GM12878 (cell line): ENCODE measurements at regions not wholly inside any gene's neighbourhood (a gene's known extent, or its start where the extent isn't known, plus 50 kb on each side); places are given as distances from the start of the nearest gene placed in this dataset.

Source experiments
- ATAC-seq: fragments of 200-7000 bp; cut with Tn5 transposase; 3 replicates; pipeline ENCODE4 v1.9.1; 2020; ENCODE audit warnings: mild to moderate bottlenecking, moderate library complexity
- BruUV-seq: library from RNA; stranded (reverse); fragments of 400-500 nt; replicated peaks from 2 replicates; lab custom pipeline; 2021; lab: Mats Ljungman, UMichigan
- CTCF ChIA-PET: fragments of 300-600 bp; sonication (Branson Sonifier 250); formaldehyde crosslinking; extraction: SDS; loops from one replicate; lab custom pipeline; 2021; ENCODE audit warnings: inconsistent platforms; lab: Yijun Ruan, JAX
- POLR2A ChIA-PET: fragments of 350-600 bp; formaldehyde crosslinking; extraction: SDS; loops from one replicate; lab custom pipeline; 2021; ENCODE audit warnings: inconsistent platforms; lab: Charles Lee
- RAD21 ChIA-PET: fragments of 300-600 bp; sonication (Branson Sonifier 250); formaldehyde crosslinking; loops from one replicate; lab custom pipeline; 2023; ENCODE audit warnings: antibody characterized with exemption; ENCODE audit not compliant: unreplicated experiment; lab: Charles Lee
- SMC1A ChIA-PET: fragments of 300-600 bp; sonication (Branson Sonifier 250); formaldehyde crosslinking; loops from one replicate; lab custom pipeline; 2023; ENCODE audit not compliant: unreplicated experiment, uncharacterized antibody; lab: Charles Lee
- DNase-seq: peaks from one replicate; pipeline ENCODE4 v3.0.0-alpha.2; 2011; ENCODE audit warnings: low read depth, low spot score
- FAIRE-seq: peaks from 3 replicates; lab custom pipeline; 2011; peaks lifted over from hg19 to GRCh38; lab: Jason Lieb, UNC
- H2AFZ ChIP-seq: 2 replicates; pipeline ENCODE4 v1.6.0; 2011; ENCODE audit warnings: low read depth, low read length, control low read depth; ENCODE audit not compliant: control insufficient read depth
- H3K27ac ChIP-seq: 2 replicates; pipeline ENCODE4 v1.5.1; 2011; ENCODE audit warnings: control low read depth; ENCODE audit not compliant: control insufficient read depth, insufficient read depth
- H3K27me3 ChIP-seq, 2 experiments: replicated peaks in 1 of 2; 2 replicates each; pipeline versions ENCODE4 v1.6.0 to v1.6.1; 2011; ENCODE audit warnings: low read length in 1 of 2; ENCODE audit not compliant: control insufficient read depth in 2 of 2, insufficient read depth in 2 of 2
- H3K36me3 ChIP-seq, 2 experiments: 2 replicates each; pipeline ENCODE4 v1.5.1; 2011; ENCODE audit warnings: low read length in 1 of 2; ENCODE audit not compliant: control insufficient read depth in 2 of 2, insufficient read depth in 2 of 2
- H3K4me1 ChIP-seq: 2 replicates; pipeline ENCODE4 v1.6.1; 2011; ENCODE audit warnings: mild to moderate bottlenecking, low read length, moderate library complexity, mixed read lengths; ENCODE audit not compliant: control insufficient read depth, insufficient read depth
- H3K4me2 ChIP-seq: 2 replicates; pipeline ENCODE4 v1.6.0; 2011; ENCODE audit warnings: control low read depth; ENCODE audit not compliant: control insufficient read depth, insufficient read depth
- H3K4me3 ChIP-seq: fragments of 200-600 bp; sonication (generic); 2 replicates; pipeline ENCODE4 v1.5.1; 2016
- H3K79me2 ChIP-seq: 2 replicates; pipeline ENCODE4 v1.6.0; 2011; ENCODE audit warnings: low read length; ENCODE audit not compliant: control insufficient read depth, insufficient read depth
- H3K9ac ChIP-seq: 2 replicates; pipeline ENCODE4 v1.8.0; 2011; ENCODE audit warnings: low read length, control low read depth, mixed read lengths; ENCODE audit not compliant: control insufficient read depth, insufficient read depth
- H3K9me3 ChIP-seq: replicated peaks from 3 replicates; pipeline ENCODE4 v1.5.1; 2011; ENCODE audit warnings: mild to moderate bottlenecking, low read length; ENCODE audit not compliant: control insufficient read depth, insufficient read depth
- H4K20me1 ChIP-seq: 2 replicates; pipeline ENCODE4 v1.6.0; 2011; ENCODE audit not compliant: control insufficient read depth, insufficient read depth
- CBX3 ChIP-seq: fragments of 200-600 bp; sonication (generic); IDR thresholded peaks from 2 replicates; pipeline ENCODE4 v1.6.1; 2016; ENCODE audit warnings: low read depth, borderline replicate concordance
- CREM ChIP-seq: IDR thresholded peaks from 2 replicates; pipeline ENCODE4 v1.6.1; 2014; ENCODE audit warnings: antibody characterized with exemption, low read depth
- ESRRA ChIP-seq: IDR thresholded peaks from 2 replicates; pipeline ENCODE4 v1.6.1; 2012; ENCODE audit warnings: mild to moderate bottlenecking, low read length, improper control_type of control experiment
- RBBP5 ChIP-seq: fragments of 200-600 bp; sonication (generic); conservative IDR thresholded peaks from 2 replicates; pipeline ENCODE4 v1.6.1; 2016
- SUZ12 ChIP-seq: fragments of 200-600 bp; sonication (generic); IDR thresholded peaks from one replicate; pipeline ENCODE4 v1.6.1; 2018; ENCODE audit warnings: antibody characterized with exemption, mild to moderate bottlenecking; ENCODE audit not compliant: unreplicated experiment
- TCF7 ChIP-seq: IDR thresholded peaks from 2 replicates; pipeline ENCODE4 v1.6.1; 2014; ENCODE audit warnings: antibody characterized with exemption, borderline replicate concordance
- ZNF687 ChIP-seq: fragments of 450-650 bp; IDR thresholded peaks from 2 replicates; pipeline ENCODE4 v1.6.1; 2017; ENCODE audit warnings: mild to moderate bottlenecking, moderate library complexity
- ZZZ3 ChIP-seq: IDR thresholded peaks from 2 replicates; pipeline ENCODE4 v1.6.1; 2011; ENCODE audit warnings: low read depth; ENCODE audit not compliant: control insufficient read depth, insufficient read length
- WGBS: methylation state at CpG from one replicate; pipeline ENCODE4 v1.1.6; 2016; ENCODE audit warnings: low lambda C conversion rate; ENCODE audit not compliant: insufficient replicate concordance, insufficient coverage; ENCODE audit errors: missing lambda C conversion rate; 5-methylcytosine and 5-hydroxymethylcytosine counted together
- in situ Hi-C: fragments of 300-500 bp; cut with MboI; formaldehyde crosslinking; loops from 9 replicates; pipeline ENCODE4 v1.14.3; 2018; ENCODE audit warnings: mixed read lengths
- intact Hi-C: fragments of 100-400 bp; cut with micrococcal nuclease; formaldehyde crosslinking; loops from one replicate; pipeline ENCODE4 v1.14.2; 2022; ENCODE audit not compliant: unreplicated experiment
- TF ChIP-seq, protein P1 (sequence below): fragments of 450-650 bp; IDR thresholded peaks from 2 replicates; pipeline ENCODE4 v1.6.1; 2014; ENCODE audit warnings: mild to moderate bottlenecking
- TF ChIP-seq, protein P2 (sequence below): fragments of 450-650 bp; IDR thresholded peaks from 2 replicates; pipeline ENCODE4 v1.6.1; 2017; ENCODE audit warnings: mild to moderate bottlenecking, low read depth, inconsistent platforms; ENCODE audit not compliant: poor library complexity, severe bottlenecking
- TF ChIP-seq, protein P3 (sequence below): fragments of 450-650 bp; IDR thresholded peaks from 2 replicates; pipeline ENCODE4 v1.6.1; 2018; ENCODE audit warnings: borderline replicate concordance, mild to moderate bottlenecking; ENCODE audit not compliant: partially characterized antibody
- TF ChIP-seq, protein P4 (sequence below): fragments of 450-650 bp; IDR thresholded peaks from 2 replicates; pipeline ENCODE4 v1.6.1; 2017; ENCODE audit warnings: antibody characterized with exemption, mild to moderate bottlenecking, moderate library complexity

- Histone ChIP-seq H3K27me3 (no peaks in the 10 kb centered on the region), H4K20me1 (no peaks in the 10 kb centered on the region), H3K36me3 (no peaks in the 10 kb centered on the region), H3K4me3 (no peak overlapping the region), H3K27ac (no peak overlapping the region), H3K4me2 (no peak overlapping the region), H3K9ac (no peak overlapping the region), H3K4me1 (no peaks in the 10 kb centered on the region), H2AFZ (no peak overlapping the region), H3K9me3 (no peaks in the 10 kb centered on the region), H3K79me2 (no peaks in the 10 kb centered on the region)
- in situ Hi-C loops (no loop called here), intact Hi-C loops (no loop called here)
- DNase-seq (no peak), FAIRE-seq (no peak), ATAC-seq (no peak)
- CTCF ChIA-PET, result no interaction called here
- SMC1A ChIA-PET, result interaction anchor here (0.9 to 1.0 kb wide), 2 partner anchors 12 to 38 kb away, joined by 3 to 5 read pairs; no protein-coding TSS in a partner anchor
- BruUV-seq, result no TSS peak
- POLR2A ChIA-PET, result no interaction called here
- 18% methylated on average over 2 of the region's 2 CpGs for WGBS
- RAD21 ChIA-PET, result interaction anchor here (0.6 kb wide), 1 partner anchor 261 kb away, joined by 3 read pairs; no protein-coding TSS in a partner anchor
- TF ChIP-seq, protein P1, sequence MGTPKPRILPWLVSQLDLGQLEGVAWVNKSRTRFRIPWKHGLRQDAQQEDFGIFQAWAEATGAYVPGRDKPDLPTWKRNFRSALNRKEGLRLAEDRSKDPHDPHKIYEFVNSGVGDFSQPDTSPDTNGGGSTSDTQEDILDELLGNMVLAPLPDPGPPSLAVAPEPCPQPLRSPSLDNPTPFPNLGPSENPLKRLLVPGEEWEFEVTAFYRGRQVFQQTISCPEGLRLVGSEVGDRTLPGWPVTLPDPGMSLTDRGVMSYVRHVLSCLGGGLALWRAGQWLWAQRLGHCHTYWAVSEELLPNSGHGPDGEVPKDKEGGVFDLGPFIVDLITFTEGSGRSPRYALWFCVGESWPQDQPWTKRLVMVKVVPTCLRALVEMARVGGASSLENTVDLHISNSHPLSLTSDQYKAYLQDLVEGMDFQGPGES, result no peak
- TF ChIP-seq SUZ12 (no peak), TCF7 (no peak), CBX3 (no peak), CREM (no peak), ESRRA (no peak), RBBP5 (no peak), ZNF687 (no peak), ZZZ3 (no peak)
- TF ChIP-seq, protein P2, sequence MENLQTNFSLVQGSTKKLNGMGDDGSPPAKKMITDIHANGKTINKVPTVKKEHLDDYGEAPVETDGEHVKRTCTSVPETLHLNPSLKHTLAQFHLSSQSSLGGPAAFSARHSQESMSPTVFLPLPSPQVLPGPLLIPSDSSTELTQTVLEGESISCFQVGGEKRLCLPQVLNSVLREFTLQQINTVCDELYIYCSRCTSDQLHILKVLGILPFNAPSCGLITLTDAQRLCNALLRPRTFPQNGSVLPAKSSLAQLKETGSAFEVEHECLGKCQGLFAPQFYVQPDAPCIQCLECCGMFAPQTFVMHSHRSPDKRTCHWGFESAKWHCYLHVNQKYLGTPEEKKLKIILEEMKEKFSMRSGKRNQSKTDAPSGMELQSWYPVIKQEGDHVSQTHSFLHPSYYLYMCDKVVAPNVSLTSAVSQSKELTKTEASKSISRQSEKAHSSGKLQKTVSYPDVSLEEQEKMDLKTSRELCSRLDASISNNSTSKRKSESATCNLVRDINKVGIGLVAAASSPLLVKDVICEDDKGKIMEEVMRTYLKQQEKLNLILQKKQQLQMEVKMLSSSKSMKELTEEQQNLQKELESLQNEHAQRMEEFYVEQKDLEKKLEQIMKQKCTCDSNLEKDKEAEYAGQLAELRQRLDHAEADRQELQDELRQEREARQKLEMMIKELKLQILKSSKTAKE, result no peak
- TF ChIP-seq, protein P3, sequence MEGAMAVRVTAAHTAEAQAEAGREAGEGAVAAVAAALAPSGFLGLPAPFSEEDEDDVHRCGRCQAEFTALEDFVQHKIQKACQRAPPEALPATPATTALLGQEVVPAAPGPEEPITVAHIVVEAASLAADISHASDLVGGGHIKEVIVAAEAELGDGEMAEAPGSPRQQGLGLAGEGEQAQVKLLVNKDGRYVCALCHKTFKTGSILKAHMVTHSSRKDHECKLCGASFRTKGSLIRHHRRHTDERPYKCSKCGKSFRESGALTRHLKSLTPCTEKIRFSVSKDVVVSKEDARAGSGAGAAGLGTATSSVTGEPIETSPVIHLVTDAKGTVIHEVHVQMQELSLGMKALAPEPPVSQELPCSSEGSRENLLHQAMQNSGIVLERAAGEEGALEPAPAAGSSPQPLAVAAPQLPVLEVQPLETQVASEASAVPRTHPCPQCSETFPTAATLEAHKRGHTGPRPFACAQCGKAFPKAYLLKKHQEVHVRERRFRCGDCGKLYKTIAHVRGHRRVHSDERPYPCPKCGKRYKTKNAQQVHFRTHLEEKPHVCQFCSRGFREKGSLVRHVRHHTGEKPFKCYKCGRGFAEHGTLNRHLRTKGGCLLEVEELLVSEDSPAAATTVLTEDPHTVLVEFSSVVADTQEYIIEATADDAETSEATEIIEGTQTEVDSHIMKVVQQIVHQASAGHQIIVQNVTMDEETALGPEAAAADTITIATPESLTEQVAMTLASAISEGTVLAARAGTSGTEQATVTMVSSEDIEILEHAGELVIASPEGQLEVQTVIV, result no peak
- TF ChIP-seq, protein P4, sequence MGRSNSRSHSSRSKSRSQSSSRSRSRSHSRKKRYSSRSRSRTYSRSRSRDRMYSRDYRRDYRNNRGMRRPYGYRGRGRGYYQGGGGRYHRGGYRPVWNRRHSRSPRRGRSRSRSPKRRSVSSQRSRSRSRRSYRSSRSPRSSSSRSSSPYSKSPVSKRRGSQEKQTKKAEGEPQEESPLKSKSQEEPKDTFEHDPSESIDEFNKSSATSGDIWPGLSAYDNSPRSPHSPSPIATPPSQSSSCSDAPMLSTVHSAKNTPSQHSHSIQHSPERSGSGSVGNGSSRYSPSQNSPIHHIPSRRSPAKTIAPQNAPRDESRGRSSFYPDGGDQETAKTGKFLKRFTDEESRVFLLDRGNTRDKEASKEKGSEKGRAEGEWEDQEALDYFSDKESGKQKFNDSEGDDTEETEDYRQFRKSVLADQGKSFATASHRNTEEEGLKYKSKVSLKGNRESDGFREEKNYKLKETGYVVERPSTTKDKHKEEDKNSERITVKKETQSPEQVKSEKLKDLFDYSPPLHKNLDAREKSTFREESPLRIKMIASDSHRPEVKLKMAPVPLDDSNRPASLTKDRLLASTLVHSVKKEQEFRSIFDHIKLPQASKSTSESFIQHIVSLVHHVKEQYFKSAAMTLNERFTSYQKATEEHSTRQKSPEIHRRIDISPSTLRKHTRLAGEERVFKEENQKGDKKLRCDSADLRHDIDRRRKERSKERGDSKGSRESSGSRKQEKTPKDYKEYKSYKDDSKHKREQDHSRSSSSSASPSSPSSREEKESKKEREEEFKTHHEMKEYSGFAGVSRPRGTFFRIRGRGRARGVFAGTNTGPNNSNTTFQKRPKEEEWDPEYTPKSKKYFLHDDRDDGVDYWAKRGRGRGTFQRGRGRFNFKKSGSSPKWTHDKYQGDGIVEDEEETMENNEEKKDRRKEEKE, result no peak
Observed at GRCh38 chr4:156374069-156374468, 420.4 kb upstream of the CTSO start.
